ENCODE measurements at regions not wholly inside any gene's neighbourhood (a gene's known extent, or its start where the extent isn't known, plus 50 kb on each side); places are given as distances from the start of the nearest gene placed in this dataset.

GRCh38 chr1:237975903-237976302 is 85.2 kb upstream of the ZP4 start:
- DNase-seq (ENCODE audit: insufficient read length, low spot score) (no peak), FAIRE-seq (no peak)

GRCh38 chr1:237975376-237975775 is 84.7 kb upstream of the ZP4 start:
- DNase-seq (ENCODE audit: insufficient read length, low spot score) (no peak), FAIRE-seq (no peak)

DNA sequence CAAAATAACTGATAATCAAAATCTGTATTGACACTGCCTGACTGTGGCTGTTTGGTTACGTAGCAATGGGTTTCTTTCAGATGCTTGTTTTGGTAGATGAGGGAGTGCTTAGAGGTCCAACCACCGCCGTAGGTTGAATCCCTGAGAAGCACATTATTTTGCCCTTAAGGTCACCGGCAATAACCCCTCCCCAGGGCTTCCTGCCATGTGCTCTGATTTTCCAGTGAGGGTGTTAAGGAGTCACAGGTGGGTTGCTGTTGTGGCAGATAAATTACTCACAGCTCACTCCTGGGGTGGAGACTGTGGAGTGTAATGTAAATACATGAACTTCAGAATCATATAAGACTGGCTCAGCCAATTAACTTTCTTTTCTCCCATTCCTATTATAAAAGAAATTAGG is 81.5 kb upstream of the ZP4 start:
- no peak for DNase-seq (ENCODE audit: insufficient read length, low spot score)
- FAIRE-seq = no peak

DNA sequence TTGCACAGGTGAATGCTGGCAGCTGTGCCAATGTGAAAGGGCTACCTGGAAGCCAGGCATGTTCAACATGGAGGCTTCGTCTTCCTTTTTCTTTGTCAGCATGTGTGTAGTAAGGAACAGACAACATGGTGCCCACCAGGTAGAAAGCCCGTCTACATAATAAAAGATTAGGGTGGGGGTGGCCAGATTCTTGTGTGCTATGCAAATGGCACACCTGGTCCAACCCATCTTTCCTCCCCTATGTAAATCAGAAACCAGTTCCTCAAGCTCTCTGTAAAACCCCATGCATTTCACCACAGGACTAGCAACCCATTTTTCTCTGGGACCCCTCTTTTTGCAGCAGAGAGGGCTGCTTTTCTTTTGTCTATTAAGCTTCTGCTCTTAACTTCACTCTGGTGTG is 72.3 kb upstream of the ZP4 start:
- no peak for DNase-seq (ENCODE audit: insufficient read length, low spot score)
- FAIRE-seq = no peak

- FAIRE-seq = no peak
- DNase-seq (ENCODE audit: insufficient read length, low spot score) = no peak
Observed at GRCh38 chr1:237961754-237962153, 71.0 kb upstream of the ZP4 start.

GRCh38 chr1:237959838-237960237 is 69.1 kb upstream of the ZP4 start:
- no peak for DNase-seq (ENCODE audit: insufficient read length, low spot score)
- FAIRE-seq = no peak

- FAIRE-seq (no peak), DNase-seq (ENCODE audit: insufficient read length, low spot score) (no peak)
Observed at GRCh38 chr1:237953238-237953637, 62.5 kb upstream of the ZP4 start.
